ENCODE measurements at regions not wholly inside any gene's neighbourhood (a gene's known extent, or its start where the extent isn't known, plus 50 kb on each side); places are given as distances from the start of the nearest gene placed in this dataset.

DNA sequence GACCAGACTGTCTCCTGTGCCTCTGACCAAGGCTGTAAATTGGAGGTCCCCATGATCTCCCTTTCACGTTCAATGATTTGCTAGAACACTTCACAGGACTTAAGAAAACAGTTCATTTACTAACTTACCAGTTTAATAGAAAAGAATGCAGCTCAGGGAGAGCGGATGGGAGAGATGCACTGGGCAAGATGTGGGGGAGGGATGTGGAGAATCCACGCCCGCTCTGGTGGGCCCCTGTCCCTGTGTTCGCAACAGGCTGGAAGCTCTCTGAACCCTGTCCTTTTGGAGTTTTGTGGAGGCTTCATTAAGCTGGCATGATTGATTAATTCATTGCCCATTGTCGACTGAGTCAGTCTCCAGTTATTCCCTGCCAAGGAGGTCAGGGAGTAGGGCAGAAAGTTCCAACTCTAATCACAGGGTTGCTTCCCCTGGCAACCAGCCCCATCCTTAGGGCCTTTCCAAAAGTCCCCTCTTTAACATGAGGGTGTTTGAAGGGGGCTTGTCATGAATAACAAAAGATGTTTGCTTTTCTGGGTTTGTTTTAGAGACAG lies 257.1 kb downstream of the ACKR3 start:
- Histone ChIP-seq H3K36me3 (ENCODE audit: control insufficient read depth in 2 of 4, insufficient read depth in 4 of 4, low read length in 3 of 4) (no peaks in the 10 kb centered on the region), H2BK15ac (ENCODE audit: low read length) (peak overlapping the region; percentile 72; the same call in 1 of the 2 replicates), H4K8ac (ENCODE audit: extremely low read depth, insufficient read depth, low read length) (no peak overlapping the region), H2BK12ac (ENCODE audit: low read depth, low read length) (peak overlapping the region; percentile 75; the same call in 1 of the 2 replicates), H3K9ac (replicated peaks in 1 of 4; ENCODE audit: extremely low read depth in 1 of 4, low read depth in 3 of 4, low read length in 3 of 4) (no peak overlapping the region), H3K9me3 (ENCODE audit: insufficient read depth in 2 of 2, low read depth in 1 of 2, low read length in 1 of 2) (no peaks in the 10 kb centered on the region), H3K4me2 (ENCODE audit: insufficient read depth in 1 of 2, low read depth in 2 of 2, low read length in 2 of 2) (no peak overlapping the region), H2AFZ (ENCODE audit: low read length) (no peak overlapping the region), H4K20me1 (replicated peaks in 1 of 2; ENCODE audit: control insufficient read depth in 1 of 2, insufficient read depth in 2 of 2, low read length in 2 of 2) (no peaks in the 10 kb centered on the region), H3K18ac (ENCODE audit: extremely low read depth, low read length) (peak overlapping the region; percentile 78; the same call in 1 of the 2 replicates), H2BK20ac (ENCODE audit: low read length) (peak overlapping the region; percentile 80), H3K4me3 (ENCODE audit: extremely low read depth in 1 of 4, insufficient read depth in 2 of 4, low read depth in 3 of 4, low read length in 4 of 4) (no peak overlapping the region), H4K5ac (ENCODE audit: insufficient read length, low read depth, low read length) (no peak overlapping the region), H2BK5ac (ENCODE audit: low read depth, low read length) (no peak overlapping the region), H3K56ac (replicated peaks; ENCODE audit: insufficient read length, low read depth, low read length) (no peak overlapping the region), H2BK120ac (replicated peaks; ENCODE audit: low read depth, low read length) (peak overlapping the region; percentile 61), H3K4ac (replicated peaks; ENCODE audit: insufficient read length, low read depth, low read length) (peak overlapping the region; percentile 28), H4K91ac (replicated peaks; ENCODE audit: insufficient read length, low read length) (no peak overlapping the region), H3K23me2 (ENCODE audit: low read depth, low read length) (no peaks in the 10 kb centered on the region), H2AK5ac (ENCODE audit: low read depth, low read length) (peak overlapping the region; percentile 75; the same call in 1 of the 2 replicates), H3K79me2 (ENCODE audit: control insufficient read depth in 1 of 2, insufficient read depth in 2 of 2, low read length in 2 of 2) (no peaks in the 10 kb centered on the region), H3K4me1 (replicated peaks in 1 of 4; ENCODE audit: control insufficient read depth in 3 of 4, insufficient read depth in 4 of 4, low read length in 3 of 4) (peaks cover 6 to 30% (median 25%) of the 10 kb centered on the region in 4 experiments), H3K79me1 (ENCODE audit: low read depth, low read length) (no peaks in the 10 kb centered on the region), H3K14ac (ENCODE audit: insufficient read length) (no peak overlapping the region), H3K27ac (ENCODE audit: low read depth, low read length) (no peak overlapping the region), H3K27me3 (replicated peaks in 1 of 4; ENCODE audit: control insufficient read depth in 3 of 4, extremely low read depth in 1 of 4, insufficient read depth in 3 of 4, low read length in 3 of 4) (no peaks in the 10 kb centered on the region), H3K23ac (ENCODE audit: insufficient read length) (no peak overlapping the region)
- CTCF ChIA-PET (ENCODE audit: partially characterized antibody), result interaction anchor here (0.5 to 1.1 kb wide), 3 partner anchors 8 to 215 kb away, joined by 3 to 4 read pairs (median 4); no protein-coding TSS in a partner anchor
- 87% methylated on average over 6 of the region's 6 CpGs; no CpG with 5 or more reads in 1 of the 2 experiments for WGBS, 2 experiments (ENCODE audit: extremely low coverage in 1 of 2, insufficient coverage in 1 of 2, insufficient read length in 1 of 2, insufficient replicate concordance in 2 of 2, low coverage in 1 of 2, low lambda C conversion rate in 2 of 2, missing lambda C conversion rate in 1 of 2)
- FAIRE-seq, result no peak
- no peak for DNase-seq (ENCODE audit: low read depth in 1 of 2, low spot score in 2 of 2)
- no peak for TF ChIP-seq HDAC6 (IDR thresholded peaks at IDR 0.05; ENCODE audit: low read depth, low read length)
- TF ChIP-seq USF2 (IDR thresholded peaks at IDR 0.05; ENCODE audit: low read length), result no peak
- TF ChIP-seq RBBP5 (IDR thresholded peaks at IDR 0.05; ENCODE audit: borderline replicate concordance, low read depth, low read length), result no peak
- TF ChIP-seq, protein P1, sequence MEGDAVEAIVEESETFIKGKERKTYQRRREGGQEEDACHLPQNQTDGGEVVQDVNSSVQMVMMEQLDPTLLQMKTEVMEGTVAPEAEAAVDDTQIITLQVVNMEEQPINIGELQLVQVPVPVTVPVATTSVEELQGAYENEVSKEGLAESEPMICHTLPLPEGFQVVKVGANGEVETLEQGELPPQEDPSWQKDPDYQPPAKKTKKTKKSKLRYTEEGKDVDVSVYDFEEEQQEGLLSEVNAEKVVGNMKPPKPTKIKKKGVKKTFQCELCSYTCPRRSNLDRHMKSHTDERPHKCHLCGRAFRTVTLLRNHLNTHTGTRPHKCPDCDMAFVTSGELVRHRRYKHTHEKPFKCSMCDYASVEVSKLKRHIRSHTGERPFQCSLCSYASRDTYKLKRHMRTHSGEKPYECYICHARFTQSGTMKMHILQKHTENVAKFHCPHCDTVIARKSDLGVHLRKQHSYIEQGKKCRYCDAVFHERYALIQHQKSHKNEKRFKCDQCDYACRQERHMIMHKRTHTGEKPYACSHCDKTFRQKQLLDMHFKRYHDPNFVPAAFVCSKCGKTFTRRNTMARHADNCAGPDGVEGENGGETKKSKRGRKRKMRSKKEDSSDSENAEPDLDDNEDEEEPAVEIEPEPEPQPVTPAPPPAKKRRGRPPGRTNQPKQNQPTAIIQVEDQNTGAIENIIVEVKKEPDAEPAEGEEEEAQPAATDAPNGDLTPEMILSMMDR (IDR thresholded peaks at IDR 0.05; ENCODE audit: control extremely low read depth in 1 of 3, insufficient read depth in 1 of 3, low read depth in 1 of 3, low read length in 3 of 3), result no peak
- no peak for TF ChIP-seq TCF12 (IDR thresholded peaks at IDR 0.05; ENCODE audit: low read depth, low read length)
- TF ChIP-seq CREB1 (IDR thresholded peaks at IDR 0.05), result no peak
- no peak for TF ChIP-seq SUZ12 (IDR thresholded peaks at IDR 0.05; ENCODE audit: low read length)
- no peak for TF ChIP-seq SP4 (IDR thresholded peaks at IDR 0.05; ENCODE audit: low read length)
- TF ChIP-seq SIX5 (IDR thresholded peaks at IDR 0.05; ENCODE audit: low read depth, low read length), result no peak
- no peak for TF ChIP-seq KDM4A (IDR thresholded peaks at IDR 0.05; ENCODE audit: low read depth, low read length, severe bottlenecking)
- POLR2A ChIA-PET (ENCODE audit: partially characterized antibody), result no interaction called here

Data from H1 (cell line).